Aorta (tissue), 5 donors: ENCODE measurements at regions not wholly inside any gene's neighbourhood (a gene's known extent, or its start where the extent isn't known, plus 50 kb on each side); places are given as distances from the start of the nearest gene placed in this dataset.

Source experiments
- ATAC-seq: fragments of 200-7000 bp; cut with Tn5 transposase; one replicate; pipeline ENCODE4 v1.9.1; 2022; ENCODE audit warnings: moderate library complexity; ENCODE audit not compliant: low FRiP score
- DNase-seq, 2 donors: peaks; one replicate each; pipeline ENCODE4 v3.0.0-alpha.2; 2020
- H3K27ac ChIP-seq, 2 donors: one replicate each; pipeline ENCODE4 v1.5.1; 2013; ENCODE audit warnings: low read length in 2 of 2, mild to moderate bottlenecking in 2 of 2, moderate library complexity in 2 of 2, control low read depth in 1 of 2, inconsistent platforms in 1 of 2, low read depth in 1 of 2
- H3K27me3 ChIP-seq, 2 donors: one replicate each; pipeline ENCODE4 v1.6.1; 2013; ENCODE audit warnings: control low read depth in 1 of 2, low read length in 1 of 2, mild to moderate bottlenecking in 1 of 2, moderate library complexity in 1 of 2; ENCODE audit not compliant: insufficient read depth in 2 of 2, control insufficient read depth in 1 of 2
- H3K36me3 ChIP-seq, 2 donors: one replicate each; pipeline ENCODE4 v1.6.1; 2013; ENCODE audit warnings: control low read depth in 1 of 2, low read length in 1 of 2, mild to moderate bottlenecking in 1 of 2; ENCODE audit not compliant: insufficient read depth in 2 of 2, control insufficient read depth in 1 of 2
- H3K4me1 ChIP-seq, 2 donors: one replicate each; pipeline ENCODE4 v1.6.1; 2013; ENCODE audit warnings: low read length in 2 of 2, control low read depth in 1 of 2, mild to moderate bottlenecking in 1 of 2, moderate library complexity in 1 of 2; ENCODE audit not compliant: insufficient read depth in 2 of 2, control insufficient read depth in 1 of 2
- H3K4me3 ChIP-seq, 2 donors: one replicate each; pipeline ENCODE4 v1.5.1; 2013; ENCODE audit warnings: low read length in 2 of 2, control low read depth in 1 of 2, mild to moderate bottlenecking in 1 of 2
- H3K9me3 ChIP-seq: one replicate; pipeline ENCODE4 v1.6.1; 2013; ENCODE audit warnings: mild to moderate bottlenecking, low read length; ENCODE audit not compliant: control insufficient read depth
- WGBS, 2 donors: extraction: QIAGEN DNeasy Blood & Tissue Kit; methylation state at CpG; one replicate each; pipeline ENCODE4 v1.1.7; 2013; 5-methylcytosine and 5-hydroxymethylcytosine counted together
- intact Hi-C, 2 donors: fragments of 100-400 bp; cut with DNase I; formaldehyde crosslinking; loops; one replicate each; pipeline versions ENCODE4 v1.14.2 to v1.15.0; 2022
- donor health status: healthy with polysubstance abuse.
- donor health status: Bipolar disorder and iron deficiency.
- donor health status: DM: no; HTN: no; CAD: no.
- donor health status: DM: no; HTN: no; CAD: no.
- donor health status: DM: yes; HTN: yes; CAD: no.

- no peak for DNase-seq
- H3K27me3 ChIP-seq, result no peaks in the 10 kb centered on the region
- ATAC-seq, result no peak
- H3K27ac ChIP-seq, result no peak overlapping the region
- H3K4me3 ChIP-seq, result no peak overlapping the region
- H3K4me1 ChIP-seq, result no peaks in the 10 kb centered on the region
- no peaks in the 10 kb centered on the region for H3K9me3 ChIP-seq
- intact Hi-C loops, result no loop called here
- no peaks in the 10 kb centered on the region for H3K36me3 ChIP-seq
- WGBS, 2 donors, result 71 to 73% methylated on average over 3 of the region's 3 CpGs
These were observed 648.3 kb upstream of the CFAP20DC start for GRCh38 chr3:59698091-59698490.

GRCh38 chr3:59696783-59697182 is 647.0 kb upstream of the CFAP20DC start:
- DNase-seq (no peak), ATAC-seq (no peak)
- Histone ChIP-seq H3K27me3 (no peaks in the 10 kb centered on the region), H3K4me3 (no peak overlapping the region), H3K9me3 (no peaks in the 10 kb centered on the region), H3K4me1 (no peaks in the 10 kb centered on the region), H3K27ac (no peak overlapping the region), H3K36me3 (no peaks in the 10 kb centered on the region)
- intact Hi-C loops, result no loop called here

GRCh38 chr3:59695860-59696259 is 646.0 kb upstream of the CFAP20DC start:
- intact Hi-C loops, result no loop called here

GRCh38 chr3:59692117-59692516 is 642.3 kb upstream of the CFAP20DC start:
- Histone ChIP-seq H3K27ac (no peak overlapping the region), H3K4me1 (peaks cover 0 to 2% of the 10 kb centered on the region in 2 donors), H3K27me3 (no peaks in the 10 kb centered on the region), H3K36me3 (no peaks in the 10 kb centered on the region), H3K4me3 (no peak overlapping the region), H3K9me3 (no peaks in the 10 kb centered on the region)
- 49 to 63% methylated on average over 3 of the region's 3 CpGs for WGBS, 2 donors
- intact Hi-C loops, result no loop called here
- ATAC-seq (no peak), DNase-seq (no peak)

More at GRCh38 chr3:59695860-59696259, 646.0 kb upstream of the CFAP20DC start:
- Histone ChIP-seq H3K36me3 (no peaks in the 10 kb centered on the region), H3K4me1 (peaks cover 0 to 2% of the 10 kb centered on the region in 2 donors), H3K27me3 (no peaks in the 10 kb centered on the region), H3K27ac (no peak overlapping the region), H3K9me3 (no peaks in the 10 kb centered on the region), H3K4me3 (no peak overlapping the region)
- ATAC-seq (no peak), DNase-seq (no peak)
- WGBS, 2 donors, result 53 to 68% methylated on average over 4 of the region's 4 CpGs

- Histone ChIP-seq H3K27ac (no peak overlapping the region), H3K9me3 (no peaks in the 10 kb centered on the region), H3K4me3 (no peak overlapping the region), H3K27me3 (no peaks in the 10 kb centered on the region), H3K4me1 (peaks cover 0 to 2% of the 10 kb centered on the region in 2 donors), H3K36me3 (no peaks in the 10 kb centered on the region)
- DNase-seq (no peak), ATAC-seq (no peak)
- intact Hi-C loops, result no loop called here
- 78 to 79% methylated on average over 2 of the region's 2 CpGs for WGBS, 2 donors
These were observed 641.1 kb upstream of the CFAP20DC start for GRCh38 chr3:59690886-59691285.

- Histone ChIP-seq H3K4me1 (peaks cover 0 to 2% of the 10 kb centered on the region in 2 donors), H3K9me3 (no peaks in the 10 kb centered on the region), H3K4me3 (no peak overlapping the region), H3K27ac (no peak overlapping the region), H3K27me3 (no peaks in the 10 kb centered on the region), H3K36me3 (no peaks in the 10 kb centered on the region)
- intact Hi-C loops, result no loop called here
- 64 to 65% methylated on average over 2 of the region's 2 CpGs for WGBS, 2 donors
- DNase-seq (no peak), ATAC-seq (no peak)
These were observed 638.8 kb upstream of the CFAP20DC start for GRCh38 chr3:59688636-59689035.

GRCh38 chr3:59685432-59685831 is 635.6 kb upstream of the CFAP20DC start:
- peaks cover 0 to 1% of the 10 kb centered on the region in 2 donors for H3K4me1 ChIP-seq
- intact Hi-C loops, result no loop called here
- no peak overlapping the region for H3K27ac ChIP-seq
- ATAC-seq (no peak), DNase-seq (no peak)
- no peaks in the 10 kb centered on the region for H3K36me3 ChIP-seq
- no peak overlapping the region for H3K4me3 ChIP-seq
- 57 to 59% methylated on average over 3 of the region's 3 CpGs for whole genome bisulfite sequencing, 2 donors
- H3K27me3 ChIP-seq, result no peaks in the 10 kb centered on the region
- H3K9me3 ChIP-seq, result no peaks in the 10 kb centered on the region

GRCh38 chr3:59684766-59685165 is 634.9 kb upstream of the CFAP20DC start:
- intact Hi-C loops, result no loop called here
- no peaks in the 10 kb centered on the region for H3K27me3 ChIP-seq
- H3K36me3 ChIP-seq, result no peaks in the 10 kb centered on the region
- DNase-seq, result no peak
- 63 to 78% methylated on average over 1 of the region's 1 CpG for WGBS, 2 donors
- no peak overlapping the region for H3K27ac ChIP-seq
- H3K9me3 ChIP-seq, result no peaks in the 10 kb centered on the region
- no peak overlapping the region for H3K4me3 ChIP-seq
- no peak for ATAC-seq
- H3K4me1 ChIP-seq, result peaks cover 0 to 1% of the 10 kb centered on the region in 2 donors

- intact Hi-C loops, result no loop called here
- Histone ChIP-seq H3K4me1 (peaks cover 0 to 1% of the 10 kb centered on the region in 2 donors), H3K27me3 (no peaks in the 10 kb centered on the region), H3K9me3 (no peaks in the 10 kb centered on the region), H3K36me3 (no peaks in the 10 kb centered on the region), H3K27ac (no peak overlapping the region), H3K4me3 (no peak overlapping the region)
- DNase-seq, result no peak
- 88 to 91% methylated on average over 6 of the region's 6 CpGs for WGBS, 2 donors
- ATAC-seq, result no peak
These were observed 631.1 kb upstream of the CFAP20DC start for GRCh38 chr3:59680919-59681318.
